ENCODE measurements at regions not wholly inside any gene's neighbourhood (a gene's known extent, or its start where the extent isn't known, plus 50 kb on each side); places are given as distances from the start of the nearest gene placed in this dataset.

DNA sequence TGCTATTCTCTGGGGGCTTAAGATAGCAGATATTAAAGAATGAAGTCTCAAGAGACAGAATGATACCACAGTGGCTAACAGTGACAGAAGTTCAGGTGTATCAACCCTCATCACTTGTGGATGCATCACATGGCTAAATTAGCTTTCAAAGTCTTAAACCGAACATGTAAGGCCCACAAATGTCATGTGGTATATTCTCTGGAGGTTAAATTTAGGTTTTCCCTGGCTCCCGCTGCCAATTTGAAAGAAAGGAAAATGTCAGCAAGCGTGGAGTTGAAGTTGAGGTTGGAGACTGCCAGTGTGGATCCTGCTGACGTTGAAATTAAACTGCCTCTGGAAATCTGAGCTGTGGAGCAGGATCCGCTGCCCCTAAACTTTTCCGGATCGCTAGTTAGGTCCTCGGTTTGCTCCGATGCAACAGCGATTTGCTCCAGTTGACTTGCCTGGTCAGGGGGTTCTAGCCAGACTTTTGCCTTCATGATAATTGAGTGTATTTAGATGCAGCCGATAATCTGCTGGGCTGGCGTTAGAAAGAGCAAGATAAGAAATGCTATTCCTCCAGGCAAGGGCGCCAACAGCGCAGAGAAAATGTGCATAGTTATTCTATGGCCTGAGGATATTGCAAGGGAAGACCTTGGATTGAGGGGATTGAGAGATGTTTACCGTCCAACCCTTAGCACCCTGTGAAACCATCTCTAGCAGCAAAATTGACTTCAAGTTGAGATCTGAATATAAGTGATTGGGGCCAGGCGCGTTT, 443.9 kb downstream of the TMEM114 start:
- Histone ChIP-seq H3K27me3 (no peaks in the 10 kb centered on the region), H3K4me3 (no peak overlapping the region), H3K9me3 (no peaks in the 10 kb centered on the region), H3K4me1 (no peaks in the 10 kb centered on the region), H3K27ac (no peak overlapping the region), H3K36me3 (no peaks in the 10 kb centered on the region)
- no peak for DNase-seq
- TF ChIP-seq, protein P1, sequence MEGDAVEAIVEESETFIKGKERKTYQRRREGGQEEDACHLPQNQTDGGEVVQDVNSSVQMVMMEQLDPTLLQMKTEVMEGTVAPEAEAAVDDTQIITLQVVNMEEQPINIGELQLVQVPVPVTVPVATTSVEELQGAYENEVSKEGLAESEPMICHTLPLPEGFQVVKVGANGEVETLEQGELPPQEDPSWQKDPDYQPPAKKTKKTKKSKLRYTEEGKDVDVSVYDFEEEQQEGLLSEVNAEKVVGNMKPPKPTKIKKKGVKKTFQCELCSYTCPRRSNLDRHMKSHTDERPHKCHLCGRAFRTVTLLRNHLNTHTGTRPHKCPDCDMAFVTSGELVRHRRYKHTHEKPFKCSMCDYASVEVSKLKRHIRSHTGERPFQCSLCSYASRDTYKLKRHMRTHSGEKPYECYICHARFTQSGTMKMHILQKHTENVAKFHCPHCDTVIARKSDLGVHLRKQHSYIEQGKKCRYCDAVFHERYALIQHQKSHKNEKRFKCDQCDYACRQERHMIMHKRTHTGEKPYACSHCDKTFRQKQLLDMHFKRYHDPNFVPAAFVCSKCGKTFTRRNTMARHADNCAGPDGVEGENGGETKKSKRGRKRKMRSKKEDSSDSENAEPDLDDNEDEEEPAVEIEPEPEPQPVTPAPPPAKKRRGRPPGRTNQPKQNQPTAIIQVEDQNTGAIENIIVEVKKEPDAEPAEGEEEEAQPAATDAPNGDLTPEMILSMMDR (IDR thresholded peaks at IDR 0.05) = no peak
- TF ChIP-seq POLR2A (IDR thresholded peaks at IDR 0.05) = no peak

DNA sequence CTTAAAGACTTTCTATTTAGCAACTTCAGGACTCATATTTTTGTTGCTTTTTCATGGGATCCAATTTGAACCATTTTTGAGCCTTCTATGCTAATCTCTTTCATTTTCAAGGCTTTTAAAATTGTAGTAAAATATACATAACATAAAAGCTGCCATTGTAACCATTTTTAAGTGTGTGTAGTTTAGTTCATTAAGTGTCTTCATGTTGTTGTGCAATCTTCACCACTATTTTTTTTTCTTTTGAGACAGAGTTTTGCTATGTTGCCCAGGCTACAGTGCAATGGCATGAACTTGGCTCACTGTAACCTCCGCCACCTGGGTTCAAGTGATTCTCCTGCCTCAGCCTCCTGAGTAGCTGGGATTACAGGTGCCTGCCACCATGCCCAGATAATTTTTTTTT, 451.6 kb downstream of the TMEM114 start:
- TF ChIP-seq, protein P1 (IDR thresholded peaks at IDR 0.05) = no peak
- TF ChIP-seq POLR2A (IDR thresholded peaks at IDR 0.05) = no peak
- Histone ChIP-seq H3K4me3 (no peak overlapping the region), H3K36me3 (no peaks in the 10 kb centered on the region), H3K4me1 (no peaks in the 10 kb centered on the region), H3K27me3 (peaks cover 0 to 3% of the 10 kb centered on the region in 2 donors), H3K27ac (no peak overlapping the region), H3K9me3 (no peaks in the 10 kb centered on the region)
- no peak for DNase-seq

DNA sequence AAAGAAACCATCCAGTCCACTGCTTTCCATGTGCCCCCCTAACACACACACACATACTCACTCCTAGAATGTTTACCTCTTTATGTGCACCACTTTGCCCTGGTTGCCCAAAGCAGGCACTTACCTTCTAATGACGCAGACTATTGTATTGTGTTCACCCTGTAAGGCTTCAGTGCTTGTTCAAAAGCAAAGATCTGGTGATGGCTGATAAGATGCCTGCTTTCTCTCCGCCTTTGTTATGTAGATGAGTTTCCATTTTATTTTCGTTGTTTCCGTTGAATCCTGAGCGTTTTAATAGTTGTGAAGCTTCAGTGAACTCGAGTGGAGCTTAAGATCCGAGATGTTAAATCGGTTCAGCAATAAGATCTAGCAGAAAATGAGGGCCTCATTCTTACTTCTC, 452.7 kb downstream of the TMEM114 start:
- DNase-seq = no peak
- H3K27me3 ChIP-seq = peaks cover 0 to 3% of the 10 kb centered on the region in 2 donors
- H3K36me3 ChIP-seq = no peaks in the 10 kb centered on the region
- no peaks in the 10 kb centered on the region for H3K4me1 ChIP-seq
- no peak overlapping the region for H3K27ac ChIP-seq
- H3K9me3 ChIP-seq = no peaks in the 10 kb centered on the region
- H3K4me3 ChIP-seq = no peak overlapping the region
- TF ChIP-seq POLR2A (IDR thresholded peaks at IDR 0.05) = no peak
- TF ChIP-seq, protein P1 (IDR thresholded peaks at IDR 0.05) = no peak

DNA sequence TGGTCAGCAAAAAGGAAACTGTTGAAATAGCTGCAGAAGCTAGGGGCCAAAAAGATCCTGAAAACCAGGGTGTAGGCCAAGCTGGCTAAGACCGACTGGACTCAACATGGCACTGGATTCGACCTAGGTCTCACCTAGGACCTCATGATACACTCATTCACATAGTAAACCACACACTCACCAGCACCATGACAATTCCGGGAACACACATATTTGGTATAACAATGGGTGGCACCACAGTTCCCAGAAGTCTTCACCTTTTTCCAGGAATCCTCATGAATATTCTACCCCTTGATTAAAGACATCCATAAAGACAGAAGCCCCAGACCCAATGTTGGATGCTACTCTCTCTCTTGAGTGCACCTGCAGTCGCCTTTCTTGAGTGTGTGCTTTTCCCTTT, 460.1 kb downstream of the TMEM114 start:
- no peak for DNase-seq
- Histone ChIP-seq H3K4me1 (no peaks in the 10 kb centered on the region), H3K4me3 (no peak overlapping the region), H3K27ac (no peak overlapping the region), H3K9me3 (peaks cover 0 to 3% (median 0%) of the 10 kb centered on the region in 4 donors), H3K27me3 (no peaks in the 10 kb centered on the region), H3K36me3 (no peaks in the 10 kb centered on the region)
- TF ChIP-seq, protein P1 (IDR thresholded peaks at IDR 0.05) = no peak
- TF ChIP-seq POLR2A (IDR thresholded peaks at IDR 0.05) = no peak

DNA sequence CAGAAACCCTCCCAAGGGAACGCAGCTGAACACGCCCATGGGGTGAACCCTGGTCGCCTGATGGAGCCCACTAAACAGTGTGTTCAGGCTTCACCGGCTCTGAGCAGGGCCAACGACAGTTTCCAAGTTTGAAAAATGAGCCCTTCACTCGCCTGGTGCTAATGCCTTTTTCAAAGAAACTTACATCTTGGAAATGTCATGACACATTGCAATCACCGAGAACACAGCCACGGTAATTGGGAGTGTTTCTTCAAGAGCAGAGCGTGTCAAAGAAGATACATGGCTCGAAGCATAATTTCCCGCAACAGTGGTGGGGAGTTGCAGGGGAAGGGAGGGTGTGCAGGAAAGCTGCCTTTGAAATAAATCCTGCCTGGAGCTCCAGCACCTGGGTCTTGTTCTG, 463.2 kb downstream of the TMEM114 start:
- H3K4me3 ChIP-seq = no peak overlapping the region
- no peak overlapping the region for H3K27ac ChIP-seq
- no peaks in the 10 kb centered on the region for H3K4me1 ChIP-seq
- no peak for DNase-seq
- peaks cover 0 to 3% (median 0%) of the 10 kb centered on the region in 4 donors for H3K9me3 ChIP-seq
- H3K27me3 ChIP-seq = no peaks in the 10 kb centered on the region
- no peaks in the 10 kb centered on the region for H3K36me3 ChIP-seq
- TF ChIP-seq POLR2A (IDR thresholded peaks at IDR 0.05) = no peak

DNA sequence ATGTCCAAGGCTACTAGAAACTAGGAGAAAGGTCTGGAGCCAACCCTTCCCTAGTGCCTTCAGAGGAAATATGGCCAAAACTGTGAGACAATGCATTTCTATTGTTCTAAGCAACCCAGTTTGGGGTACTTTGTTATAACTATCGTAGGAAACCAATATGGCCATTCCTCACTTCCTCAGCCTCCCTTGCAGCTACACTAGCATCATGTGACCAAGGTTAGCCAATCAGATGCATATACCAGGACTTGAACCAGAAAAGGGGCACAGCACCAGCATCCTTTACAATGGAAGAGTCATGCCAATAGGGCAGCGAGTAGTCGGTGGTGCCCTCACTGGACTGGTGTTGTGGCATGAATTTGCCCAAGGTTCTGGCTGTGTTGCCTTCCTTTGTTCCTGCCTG, 464.0 kb downstream of the TMEM114 start:
- no peak for DNase-seq
- Histone ChIP-seq H3K27me3 (no peaks in the 10 kb centered on the region), H3K27ac (no peak overlapping the region), H3K9me3 (peaks cover 0 to 3% (median 0%) of the 10 kb centered on the region in 4 donors), H3K4me1 (no peaks in the 10 kb centered on the region), H3K4me3 (no peak overlapping the region), H3K36me3 (no peaks in the 10 kb centered on the region)
- TF ChIP-seq POLR2A (IDR thresholded peaks at IDR 0.05) = no peak
- TF ChIP-seq, protein P1 (IDR thresholded peaks at IDR 0.05) = no peak
